Erythroblast (primary cell): ENCODE measurements at regions not wholly inside any gene's neighbourhood (a gene's known extent, or its start where the extent isn't known, plus 50 kb on each side); places are given as distances from the start of the nearest gene placed in this dataset.

Experiments
- DNase-seq, 2 experiments: peaks; one replicate each; lab custom pipeline; 2025; lab: John Stamatoyannopoulos, UW
- GATA1 ChIP-seq: IDR thresholded peaks from 2 replicates; pipeline ENCODE4 v1.6.1; 2011; ENCODE audit warnings: low read depth, mild to moderate bottlenecking, control low read depth, low read length, moderate library complexity
- POLR2A ChIP-seq: IDR thresholded peaks from 2 replicates; pipeline ENCODE4 v1.6.1; 2011; ENCODE audit warnings: mild to moderate bottlenecking, low read length

DNA sequence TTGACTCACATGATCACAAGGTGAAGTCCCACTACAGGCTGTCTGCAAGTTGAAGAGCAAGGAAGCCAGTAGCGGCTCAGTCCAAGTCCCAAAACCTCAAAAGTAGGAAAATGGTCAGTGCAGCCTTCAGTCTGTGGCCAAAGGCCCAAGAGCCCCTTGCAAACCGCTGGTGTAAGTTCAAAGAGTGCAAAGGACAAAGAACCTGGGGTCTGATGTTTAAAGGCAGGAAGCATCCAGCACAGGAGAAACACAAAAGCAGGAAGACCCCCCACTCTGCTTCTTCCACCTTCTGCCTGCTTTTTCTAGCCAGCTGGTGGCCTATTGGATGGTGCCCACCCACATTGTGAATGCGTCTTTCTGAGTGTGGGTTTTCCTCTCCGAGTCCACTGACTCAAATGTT is 2222.6 kb downstream of the MRPL39 start:
- TF ChIP-seq POLR2A (no peak), GATA1 (no peak)
- no peak for DNase-seq

- TF ChIP-seq POLR2A (no peak), GATA1 (no peak)
- DNase-seq, result no peak
Observed at GRCh38 chr21:23374155-23374554, 2233.1 kb downstream of the MRPL39 start.

GRCh38 chr21:23356905-23357304 is 2250.4 kb downstream of the MRPL39 start:
- DNase-seq, result no peak
- TF ChIP-seq GATA1, result no peak
- TF ChIP-seq POLR2A, result no peak

- TF ChIP-seq POLR2A (no peak), GATA1 (no peak)
- DNase-seq, result no peak
Observed at GRCh38 chr21:23316190-23316589, 2291.1 kb downstream of the MRPL39 start.

DNA sequence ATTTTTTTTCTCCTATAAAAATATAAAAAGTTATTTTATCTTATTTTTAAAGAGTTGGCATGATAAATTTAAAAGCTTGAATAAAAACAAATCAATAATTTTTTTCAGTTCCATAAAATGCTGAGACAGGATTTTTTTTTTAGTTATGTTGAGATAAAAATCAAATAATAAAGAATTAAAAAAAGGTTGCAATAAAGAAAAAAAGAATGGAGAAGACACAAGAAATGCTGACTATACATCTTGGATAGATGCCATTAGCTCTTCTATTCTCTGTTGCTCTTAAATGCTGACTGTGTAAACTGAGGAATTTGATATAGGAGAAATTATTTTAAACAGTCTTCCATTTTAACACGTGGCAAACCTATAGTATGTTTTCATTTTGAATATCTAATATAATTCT is 2298.5 kb downstream of the MRPL39 start:
- DNase-seq, result no peak
- TF ChIP-seq GATA1 (no peak), POLR2A (no peak)

DNA sequence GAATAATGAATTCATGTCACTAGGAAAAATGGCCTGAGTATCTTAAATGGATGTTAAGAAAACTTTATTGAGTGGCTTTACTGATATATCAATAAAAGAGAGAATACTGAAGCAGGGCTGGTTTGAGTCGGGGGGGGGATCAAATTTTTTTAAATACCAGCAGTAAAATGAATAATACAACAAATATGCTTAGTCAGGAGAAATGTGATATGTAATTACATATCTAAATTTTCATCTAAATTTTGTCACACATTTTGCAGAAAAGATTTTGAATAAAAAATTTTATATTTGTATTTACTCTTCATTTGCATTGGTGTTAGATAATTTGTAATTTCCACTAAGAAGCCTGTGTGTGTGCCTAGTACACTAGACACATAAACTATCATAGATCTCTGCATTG is 2300.2 kb downstream of the MRPL39 start:
- no peak for DNase-seq
- no peak for TF ChIP-seq POLR2A
- TF ChIP-seq GATA1, result no peak

DNA sequence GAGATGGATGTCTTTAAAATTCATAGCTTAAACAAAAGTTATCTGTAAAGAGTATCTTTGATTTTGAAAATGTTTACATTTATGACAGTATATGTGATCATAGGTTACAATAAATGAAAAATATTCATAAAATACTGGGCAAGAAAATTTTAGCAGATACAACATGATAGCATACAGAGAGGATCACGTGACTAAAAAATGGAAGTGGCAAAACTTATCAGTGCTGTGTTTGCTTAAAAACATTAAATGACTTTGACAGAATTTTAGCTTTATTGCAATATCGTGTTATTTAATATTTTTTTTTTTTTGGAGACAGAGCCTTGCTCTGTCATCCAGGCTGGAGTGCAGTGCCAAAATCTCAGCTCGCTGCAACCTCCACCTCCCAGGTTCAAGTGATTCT is 2294.1 kb downstream of the NCAM2 start:
- no peak for DNase-seq
- TF ChIP-seq GATA1 (no peak), POLR2A (no peak)

- no peak for DNase-seq
- no peak for TF ChIP-seq POLR2A
- no peak for TF ChIP-seq GATA1
Observed at GRCh38 chr21:23281917-23282316, 2283.7 kb downstream of the NCAM2 start.

GRCh38 chr21:23249760-23250159 is 2251.6 kb downstream of the NCAM2 start:
- TF ChIP-seq GATA1 (no peak), POLR2A (no peak)

GRCh38 chr21:23247334-23247733 is 2249.1 kb downstream of the NCAM2 start:
- TF ChIP-seq POLR2A, result no peak
- no peak for TF ChIP-seq GATA1
- DNase-seq, result no peak

More at GRCh38 chr21:23249760-23250159, 2251.6 kb downstream of the NCAM2 start:
- no peak for DNase-seq

DNA sequence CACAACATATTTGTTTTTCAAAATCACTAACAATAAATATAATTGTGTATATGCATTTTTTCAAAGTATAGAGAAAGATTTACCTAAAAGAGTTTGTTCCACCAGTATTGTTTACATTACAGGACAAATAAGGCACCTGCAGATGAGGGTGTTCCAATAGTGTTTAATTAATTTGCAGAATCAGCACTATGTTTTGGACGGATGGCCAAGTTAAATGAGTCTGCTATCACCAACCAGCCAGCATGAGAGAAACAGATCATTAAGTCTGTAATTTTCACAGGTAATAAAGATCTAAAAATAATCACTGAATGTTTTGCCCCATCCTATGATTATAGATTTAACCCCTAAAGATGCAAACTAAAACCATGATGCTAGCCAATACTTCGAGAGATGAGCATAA is 2247.0 kb downstream of the NCAM2 start:
- TF ChIP-seq POLR2A, result no peak
- no peak for TF ChIP-seq GATA1
- DNase-seq, result no peak

- TF ChIP-seq GATA1 (no peak), POLR2A (no peak)
- no peak for DNase-seq
Observed at GRCh38 chr21:23223882-23224281, 2225.7 kb downstream of the NCAM2 start.

DNA sequence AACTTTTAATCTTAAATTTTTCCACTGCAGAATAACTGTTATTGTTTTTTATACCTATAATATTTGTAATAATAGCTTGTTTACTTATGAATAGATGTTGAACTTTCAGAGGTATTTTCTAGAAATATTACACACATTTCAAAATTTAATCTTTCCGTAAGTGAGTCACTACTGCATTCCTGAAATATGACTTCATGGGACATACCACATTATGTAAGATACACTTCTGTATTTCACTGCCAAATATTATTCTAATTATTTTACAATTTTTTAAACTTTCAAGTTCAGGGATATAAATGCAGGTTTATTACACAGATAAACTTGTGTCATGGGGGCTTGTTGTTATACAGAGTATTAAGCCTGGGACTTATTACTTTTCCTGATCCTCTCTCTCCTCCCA is 2220.5 kb downstream of the NCAM2 start:
- no peak for DNase-seq
- TF ChIP-seq POLR2A (no peak), GATA1 (no peak)

DNA sequence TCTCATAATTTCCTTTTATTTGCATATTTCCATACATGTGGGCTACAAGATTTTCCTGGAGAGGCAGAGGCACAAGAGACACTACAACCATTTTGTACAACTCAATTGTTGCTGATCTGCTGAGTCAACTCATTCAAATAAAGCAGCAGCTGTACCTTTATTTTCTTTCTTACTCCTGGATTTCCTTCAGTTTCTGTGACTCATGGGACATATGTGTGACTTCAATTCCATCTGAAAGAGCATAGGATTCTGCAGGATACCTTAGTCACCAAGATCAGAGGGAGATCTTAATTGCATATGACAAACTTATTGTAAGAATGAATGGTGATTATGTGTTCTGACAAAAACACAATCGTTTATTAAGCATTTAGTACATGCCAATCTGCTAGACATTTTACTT is 2219.4 kb downstream of the NCAM2 start:
- DNase-seq, result no peak
- TF ChIP-seq POLR2A, result no peak
- TF ChIP-seq GATA1, result no peak

GRCh38 chr21:23215261-23215660 is 2217.1 kb downstream of the NCAM2 start:
- TF ChIP-seq GATA1, result no peak
- no peak for DNase-seq
